NAMALWA (cell line): ENCODE measurements at regions not wholly inside any gene's neighbourhood (a gene's known extent, or its start where the extent isn't known, plus 50 kb on each side); places are given as distances from the start of the nearest gene placed in this dataset.
A peak's percentile ranks its signal among the peaks of the same experiment; 100 is the strongest.
"Not testable (repeated sequence)": the region's sequence is repeated elsewhere in the genome, so short reads cannot be mapped to it uniquely, and the experiment has no call there.

Source experiments
- DNase-seq: peaks from one replicate; pipeline ENCODE4 v3.0.0-alpha.2; 2015; ENCODE audit warnings: low spot score

- DNase-seq: not testable (repeated sequence)
Observed at GRCh38 chr2:95654897-95655296, 63.1 kb downstream of the TRIM43 start.

GRCh38 chr2:95656553-95656952 is 64.8 kb downstream of the TRIM43 start:
- not testable (repeated sequence) for DNase-seq

DNA sequence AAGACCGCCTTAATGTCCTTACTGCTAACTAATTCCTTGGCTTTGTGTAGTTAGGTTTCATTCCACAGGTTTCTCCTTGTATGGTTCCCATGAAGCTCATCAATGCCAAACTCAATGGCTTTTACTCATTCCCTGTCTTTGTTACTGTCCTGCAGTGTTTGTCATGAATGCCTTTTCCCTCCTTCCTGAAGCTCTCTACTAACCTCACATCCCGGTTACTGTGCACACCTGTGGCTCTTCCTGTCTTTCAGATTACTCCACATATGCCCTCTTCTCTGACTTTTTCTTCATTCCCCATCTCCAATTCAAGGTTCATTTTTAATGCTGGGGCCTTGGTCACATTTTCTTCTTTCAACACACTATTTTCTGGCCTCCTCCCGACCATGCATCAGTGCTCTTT is 66.1 kb downstream of the TRIM43 start:
- DNase-seq: not testable (repeated sequence)

- DNase-seq: not testable (repeated sequence)
Observed at GRCh38 chr2:95660766-95661562, 69.2 kb downstream of the TRIM43 start.

DNA sequence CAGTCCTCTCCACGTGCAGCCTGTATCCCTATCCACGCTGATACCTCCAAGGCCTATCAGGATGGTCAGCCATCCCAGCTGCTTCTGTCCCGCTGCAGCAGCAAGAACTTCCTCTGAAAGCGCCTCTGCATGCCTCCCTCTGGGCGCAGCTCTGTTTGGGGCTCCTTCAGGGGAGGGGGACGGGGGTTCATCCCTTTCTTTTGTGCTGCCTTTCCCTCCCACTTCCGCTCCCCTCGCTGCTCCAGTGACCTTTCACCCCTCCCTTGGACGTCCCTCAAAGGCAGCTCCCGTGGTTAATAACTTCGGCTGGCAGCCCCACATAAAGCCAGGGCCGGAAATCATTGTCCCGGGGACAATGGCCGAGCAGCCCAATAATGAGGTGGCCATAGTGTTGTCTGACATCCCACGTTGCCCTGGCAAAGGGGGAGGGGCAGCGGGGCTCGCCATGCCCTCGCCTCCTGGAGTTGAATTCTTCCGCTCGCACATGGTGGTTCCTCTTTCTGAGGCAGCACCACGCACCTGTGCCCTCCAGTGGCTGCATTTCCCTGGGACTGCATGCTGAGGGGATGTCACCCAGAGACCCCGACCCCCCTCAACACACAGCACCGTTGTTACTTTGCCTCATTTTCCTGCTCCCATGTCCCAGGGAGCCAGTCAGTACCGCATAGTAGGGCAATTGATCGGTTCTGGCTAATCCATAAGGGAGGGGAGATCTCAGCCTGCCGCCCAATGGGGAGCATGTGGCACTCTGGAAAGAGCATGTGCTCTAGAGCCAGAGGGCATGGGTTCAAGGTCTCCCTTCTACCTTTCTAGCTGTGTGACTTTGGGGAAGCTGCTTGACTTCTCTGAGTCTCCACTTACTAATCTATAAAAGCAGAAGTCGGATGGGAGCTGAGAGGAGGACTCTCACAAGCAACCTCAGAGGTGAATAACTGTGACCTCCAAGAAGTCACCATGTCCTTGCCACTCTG is 72.0 kb downstream of the TRIM43 start:
- peak; percentile 10 for DNase-seq

- DNase-seq: not testable (repeated sequence)
Observed at GRCh38 chr2:95666636-95667035, 74.8 kb downstream of the TRIM43 start.

GRCh38 chr2:95667480-95667879 is 75.7 kb downstream of the TRIM43 start:
- DNase-seq: no peak

GRCh38 chr2:95668934-95669333 is 77.1 kb downstream of the TRIM43 start:
- peak; percentile 9 for DNase-seq

- DNase-seq: peak; percentile 16
Observed at GRCh38 chr2:95669441-95669991, 77.7 kb downstream of the TRIM43 start.

GRCh38 chr2:95670167-95670566 is 78.4 kb downstream of the TRIM43 start:
- no peak for DNase-seq

GRCh38 chr2:95670686-95671085 is 78.9 kb downstream of the TRIM43 start:
- no peak for DNase-seq

GRCh38 chr2:95671171-95671570 is 79.4 kb downstream of the TRIM43 start:
- not testable (repeated sequence) for DNase-seq

GRCh38 chr2:95671992-95672391 is 80.2 kb downstream of the TRIM43 start:
- DNase-seq: not testable (repeated sequence)

GRCh38 chr2:95672500-95672899 is 80.7 kb downstream of the TRIM43 start:
- DNase-seq: not testable (repeated sequence)

DNA sequence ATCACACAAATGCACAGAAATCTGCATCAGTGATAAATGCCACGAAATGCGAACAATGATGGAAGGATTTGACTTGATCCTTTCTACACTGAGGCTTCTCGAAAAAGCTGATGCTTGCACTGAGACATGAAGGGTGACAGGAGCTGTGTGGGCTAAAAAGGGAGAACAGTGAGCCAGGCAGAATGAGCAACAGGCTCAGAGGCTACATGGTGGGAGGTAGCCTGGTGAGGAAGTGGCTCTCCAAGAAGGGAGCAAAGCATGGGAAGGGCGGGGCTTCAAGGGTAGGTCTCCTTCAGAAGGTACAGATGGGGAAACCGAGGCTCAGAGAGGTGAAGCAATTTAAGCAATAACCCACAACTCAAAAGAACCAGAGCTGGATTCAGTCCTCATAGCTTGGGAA is 82.4 kb downstream of the TRIM43 start:
- DNase-seq: no peak

GRCh38 chr2:95676573-95676972 is 84.8 kb downstream of the TRIM43 start:
- not testable (repeated sequence) for DNase-seq

GRCh38 chr2:95677346-95677745 is 85.5 kb downstream of the TRIM43 start:
- DNase-seq: no peak

GRCh38 chr2:95677833-95678232 is 86.0 kb downstream of the TRIM43 start:
- not testable (repeated sequence) for DNase-seq

DNA sequence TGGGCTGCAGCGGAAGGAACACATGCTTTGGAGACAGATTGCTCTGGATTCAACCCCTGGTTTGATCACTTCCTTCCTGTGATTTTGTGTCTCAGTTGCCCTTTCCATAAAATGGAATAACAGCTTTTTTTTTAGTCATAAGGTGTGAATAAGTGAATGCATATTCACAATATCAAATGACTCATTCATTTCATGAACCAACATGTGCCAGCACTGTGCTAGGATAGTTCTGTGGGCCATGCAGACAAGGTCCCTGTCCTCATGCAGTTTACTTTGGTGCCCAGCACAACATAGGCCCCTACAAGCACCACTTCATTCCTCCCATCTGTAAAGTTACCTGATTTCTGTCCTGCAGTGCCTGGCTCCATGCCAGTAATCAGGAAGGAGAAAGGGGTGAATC is 89.4 kb downstream of the TRIM43 start:
- not testable (repeated sequence) for DNase-seq

DNA sequence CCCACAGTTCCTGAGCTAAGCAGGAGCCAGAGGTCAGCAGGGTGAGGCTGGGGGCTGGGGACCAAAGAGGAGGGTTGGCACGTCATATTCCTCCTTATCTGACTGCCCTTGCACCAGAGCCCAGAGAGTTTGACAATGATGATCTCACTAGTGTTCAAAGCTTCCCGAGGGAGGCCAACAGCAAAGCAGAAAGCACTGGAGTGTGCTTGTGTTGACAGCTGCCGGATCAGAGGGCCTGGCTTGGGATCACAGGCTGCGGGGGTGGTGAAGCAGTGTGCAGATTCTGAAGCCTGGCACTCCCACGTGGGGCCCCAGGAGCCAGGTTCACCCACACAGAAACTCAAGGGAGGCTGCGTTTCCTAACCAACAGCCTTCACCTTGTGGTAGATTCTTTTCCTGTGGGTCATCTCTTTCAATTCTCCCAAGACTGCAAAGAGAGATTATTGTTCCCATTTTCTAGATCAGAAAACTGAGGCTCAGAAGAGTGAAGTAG is 89.8 kb downstream of the TRIM43 start:
- not testable (repeated sequence) for DNase-seq

GRCh38 chr2:95682889-95683517 is 91.2 kb downstream of the TRIM43 start:
- DNase-seq: not testable (repeated sequence)

- DNase-seq: no peak
Observed at GRCh38 chr2:95685513-95685912, 93.7 kb downstream of the TRIM43 start.
